AG10803 (cell line): ENCODE measurements at regions not wholly inside any gene's neighbourhood (a gene's known extent, or its start where the extent isn't known, plus 50 kb on each side); places are given as distances from the start of the nearest gene placed in this dataset.

ENCODE experiments used
- DNase-seq: peaks from one replicate; pipeline ENCODE4 v3.0.0; 2010; ENCODE audit warnings: low read depth
- H3K4me3 ChIP-seq: 2 replicates; pipeline ENCODE4 v1.5.1; 2011; ENCODE audit warnings: mild to moderate bottlenecking, low read length, control low read depth
- TF ChIP-seq, protein P1 (sequence below): conservative IDR thresholded peaks from 2 replicates; pipeline ENCODE4 v1.5.1; 2011; ENCODE audit warnings: mild to moderate bottlenecking, low read length, control low read depth, inconsistent platforms

DNA sequence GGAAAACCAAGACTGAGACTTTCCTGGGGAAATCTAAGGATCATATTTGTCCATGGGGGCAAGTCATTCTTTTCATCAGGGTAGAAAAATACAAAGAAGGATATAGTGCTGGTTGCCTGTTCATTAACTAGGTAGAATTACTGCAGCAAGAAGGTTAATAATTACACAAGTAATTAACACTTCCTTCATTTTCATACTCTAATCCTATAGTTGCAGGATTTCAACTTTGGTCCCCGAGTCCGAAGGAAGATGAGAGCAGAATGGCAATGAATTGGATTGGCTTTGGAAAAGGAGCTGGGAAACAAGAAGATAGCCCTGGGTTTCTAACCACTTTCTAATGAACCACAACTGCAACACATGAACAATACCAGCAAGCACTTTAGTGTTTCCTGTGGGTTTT is 199.2 kb upstream of the ESRRG start:
- TF ChIP-seq, protein P1, sequence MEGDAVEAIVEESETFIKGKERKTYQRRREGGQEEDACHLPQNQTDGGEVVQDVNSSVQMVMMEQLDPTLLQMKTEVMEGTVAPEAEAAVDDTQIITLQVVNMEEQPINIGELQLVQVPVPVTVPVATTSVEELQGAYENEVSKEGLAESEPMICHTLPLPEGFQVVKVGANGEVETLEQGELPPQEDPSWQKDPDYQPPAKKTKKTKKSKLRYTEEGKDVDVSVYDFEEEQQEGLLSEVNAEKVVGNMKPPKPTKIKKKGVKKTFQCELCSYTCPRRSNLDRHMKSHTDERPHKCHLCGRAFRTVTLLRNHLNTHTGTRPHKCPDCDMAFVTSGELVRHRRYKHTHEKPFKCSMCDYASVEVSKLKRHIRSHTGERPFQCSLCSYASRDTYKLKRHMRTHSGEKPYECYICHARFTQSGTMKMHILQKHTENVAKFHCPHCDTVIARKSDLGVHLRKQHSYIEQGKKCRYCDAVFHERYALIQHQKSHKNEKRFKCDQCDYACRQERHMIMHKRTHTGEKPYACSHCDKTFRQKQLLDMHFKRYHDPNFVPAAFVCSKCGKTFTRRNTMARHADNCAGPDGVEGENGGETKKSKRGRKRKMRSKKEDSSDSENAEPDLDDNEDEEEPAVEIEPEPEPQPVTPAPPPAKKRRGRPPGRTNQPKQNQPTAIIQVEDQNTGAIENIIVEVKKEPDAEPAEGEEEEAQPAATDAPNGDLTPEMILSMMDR, result no peak
- H3K4me3 ChIP-seq, result no peak overlapping the region
- DNase-seq, result no peak

DNA sequence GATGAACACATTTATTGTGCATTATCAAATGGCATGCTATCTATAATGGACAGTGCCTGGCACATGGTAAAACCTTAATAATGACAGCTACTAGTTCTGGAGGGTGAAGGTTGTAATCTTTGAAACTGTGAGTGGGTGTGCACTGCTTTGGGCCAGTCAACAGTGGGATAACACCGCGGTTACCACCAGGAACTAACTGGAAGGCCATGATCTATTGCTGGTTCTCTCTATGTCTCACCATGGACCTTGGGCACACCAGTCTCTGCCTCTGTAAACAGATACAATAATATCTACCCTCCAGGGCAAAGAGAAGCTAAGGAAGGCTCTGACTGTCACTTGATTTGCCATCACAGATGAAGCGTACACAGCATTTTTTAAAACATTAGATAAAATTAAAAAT is 198.6 kb upstream of the ESRRG start:
- TF ChIP-seq, protein P1, result no peak
- no peak overlapping the region for H3K4me3 ChIP-seq
- no peak for DNase-seq

DNA sequence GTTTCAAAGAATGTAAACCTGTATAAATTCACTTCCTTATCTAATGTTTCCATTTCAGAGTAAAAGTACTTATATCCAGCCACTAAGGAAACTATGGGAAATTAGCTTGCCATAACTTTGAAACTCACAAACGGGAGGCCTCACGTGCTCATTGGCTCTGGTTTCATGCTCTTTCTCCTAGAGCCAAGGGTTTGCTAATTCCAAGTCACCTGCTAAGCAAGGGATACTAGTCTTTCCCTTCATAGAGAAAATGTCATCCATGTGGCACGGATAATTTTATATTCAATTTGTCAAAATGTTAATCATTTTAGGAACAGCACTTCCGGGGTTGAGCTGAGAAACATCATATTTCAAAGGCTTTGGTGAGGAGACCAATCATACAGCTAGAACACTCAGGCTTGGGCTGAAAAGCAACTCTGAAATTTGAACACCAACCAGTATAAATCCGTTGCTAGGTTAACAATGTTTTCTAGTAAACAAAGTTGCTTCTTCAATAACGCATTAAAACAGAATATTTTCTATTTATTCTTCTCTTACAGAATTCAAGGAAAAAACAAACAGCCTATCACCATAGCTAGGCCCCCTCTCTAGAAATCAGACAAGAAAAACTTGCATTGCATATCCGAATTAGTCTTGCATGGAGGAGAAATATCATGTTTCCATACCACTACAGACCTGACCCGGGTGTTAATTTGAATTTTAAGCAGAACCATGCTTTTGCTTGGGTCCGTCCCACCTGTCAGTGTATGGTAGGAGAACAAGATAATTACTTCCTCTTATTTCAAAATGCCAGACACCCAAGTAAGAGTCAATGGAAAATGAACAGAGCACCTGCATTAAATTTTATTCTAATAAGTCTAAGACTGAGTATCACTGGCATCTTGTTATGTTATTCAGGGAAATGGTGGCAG is 196.1 kb upstream of the ESRRG start:
- no peak overlapping the region for H3K4me3 ChIP-seq
- TF ChIP-seq, protein P1, result no peak
- no peak for DNase-seq

DNA sequence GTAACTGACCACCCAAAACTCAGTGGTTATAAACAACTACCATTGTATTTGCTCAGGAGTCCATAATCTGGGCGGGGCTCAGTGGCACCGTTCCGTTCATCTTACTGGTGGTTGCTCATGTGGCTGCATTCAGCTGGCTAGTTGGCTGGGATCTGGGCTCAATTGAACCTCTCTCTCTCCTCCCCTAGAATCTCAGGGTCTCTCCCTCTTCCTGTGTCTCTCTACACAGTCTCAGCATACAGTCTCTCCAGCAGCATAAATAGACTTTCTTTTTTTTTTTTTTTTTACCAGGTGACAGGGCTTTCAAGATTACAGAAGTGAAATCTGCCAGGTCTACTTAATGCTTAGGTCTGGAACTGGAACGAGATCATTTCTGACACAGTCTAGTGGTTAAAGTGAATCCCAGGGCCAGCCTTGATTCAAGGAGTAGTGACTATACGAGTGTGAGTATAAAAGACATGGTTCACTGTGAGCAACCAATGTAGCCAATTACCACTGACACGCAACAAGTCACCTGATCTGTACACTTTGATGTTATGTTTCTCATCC is 193.7 kb upstream of the ESRRG start:
- no peak overlapping the region for H3K4me3 ChIP-seq
- TF ChIP-seq, protein P1, result no peak
- DNase-seq, result no peak

DNA sequence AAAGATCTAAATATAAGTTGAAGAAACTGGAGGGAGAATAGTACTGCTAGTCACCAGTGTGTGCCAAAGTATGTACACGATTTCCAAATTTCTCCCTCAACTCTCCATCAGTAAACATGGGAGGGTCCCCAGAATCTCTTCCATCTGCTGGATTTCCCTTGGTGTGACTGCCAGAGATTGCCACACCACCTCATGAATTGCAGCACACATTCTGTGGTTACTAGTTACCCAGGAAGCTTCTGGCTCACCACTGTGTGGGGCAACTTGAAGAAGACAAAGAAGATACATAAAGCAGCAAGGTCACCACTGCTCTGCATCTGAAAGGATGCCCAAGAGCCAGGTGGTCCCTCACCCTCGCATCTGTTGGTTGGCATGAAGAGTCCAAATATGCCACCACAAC is 191.7 kb upstream of the ESRRG start:
- TF ChIP-seq, protein P1, result no peak
- peak; percentile 36 for DNase-seq
- no peak overlapping the region for H3K4me3 ChIP-seq

DNA sequence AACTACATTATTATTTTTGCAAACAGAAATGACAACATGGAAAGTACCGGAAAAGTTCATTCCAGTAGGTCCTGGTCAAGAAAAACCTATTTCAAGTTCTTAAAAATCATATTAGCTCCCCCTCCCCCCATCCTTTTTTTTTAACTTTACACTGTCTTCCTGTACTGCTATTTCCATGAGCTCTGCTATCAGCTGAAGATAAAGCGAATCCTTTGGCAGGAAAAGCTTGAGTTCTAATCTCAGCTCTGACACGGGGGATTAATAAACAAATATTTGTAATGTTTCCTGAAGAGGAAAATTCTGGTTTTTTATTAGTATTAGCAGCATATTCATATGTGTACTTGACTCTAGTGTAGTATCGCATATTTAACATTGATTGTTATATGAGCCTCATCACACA is 190.7 kb upstream of the ESRRG start:
- TF ChIP-seq, protein P1, result no peak
- no peak for DNase-seq
- H3K4me3 ChIP-seq, result no peak overlapping the region
